NT2/D1 (cell line): ENCODE measurements at regions not wholly inside any gene's neighbourhood (a gene's known extent, or its start where the extent isn't known, plus 50 kb on each side); places are given as distances from the start of the nearest gene placed in this dataset.

Experiments
- SUZ12 ChIP-seq: IDR thresholded peaks from 2 replicates; pipeline ENCODE4 v1.6.1; 2011; ENCODE audit not compliant: insufficient read length, insufficient read depth; ENCODE audit errors: extremely low read depth
- YY1 ChIP-seq: IDR thresholded peaks from 2 replicates; pipeline ENCODE4 v1.6.1; 2011; ENCODE audit not compliant: insufficient read length, insufficient read depth

- TF ChIP-seq SUZ12 (no peak), YY1 (no peak)
These were observed 290.2 kb upstream of the FLRT2 start for GRCh38 chr14:85239791-85240190.
